ENCODE measurements at regions not wholly inside any gene's neighbourhood (a gene's known extent, or its start where the extent isn't known, plus 50 kb on each side); places are given as distances from the start of the nearest gene placed in this dataset.

DNA sequence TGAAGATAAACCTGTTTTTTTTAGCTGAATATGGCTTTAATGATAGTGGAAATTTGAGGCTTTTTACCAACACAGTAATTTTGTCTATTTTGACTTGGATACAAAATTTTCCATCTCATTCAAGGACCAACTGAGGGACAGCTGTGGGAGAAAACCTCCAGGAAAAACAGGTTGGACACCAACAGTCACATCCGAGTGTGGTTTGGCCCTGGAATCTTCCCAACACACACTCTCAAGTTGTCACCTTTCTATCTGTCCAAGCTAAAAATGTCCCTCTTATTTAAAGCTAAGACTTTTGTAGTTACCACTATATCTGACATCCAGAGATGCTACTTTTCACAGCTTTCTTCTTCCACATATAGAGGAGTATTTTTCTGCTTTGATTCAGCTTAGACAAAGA is 404.9 kb downstream of the PCDH7 start:
- Histone ChIP-seq H3K36me3 (ENCODE audit: control insufficient read depth in 1 of 2, insufficient read depth in 2 of 2, low read length in 2 of 2) (no peaks in the 10 kb centered on the region), H3K4me3 (ENCODE audit: low read depth in 1 of 2, low read length in 2 of 2) (no peak overlapping the region), H3K4me1 (ENCODE audit: control insufficient read depth in 1 of 2, insufficient read depth in 2 of 2, low read length in 2 of 2) (no peaks in the 10 kb centered on the region), H3K27ac (ENCODE audit: low read length) (no peak overlapping the region), H3K27me3 (ENCODE audit: low read depth, low read length) (no peaks in the 10 kb centered on the region), H3K9me3 (ENCODE audit: control insufficient read depth in 1 of 2, low read length in 2 of 2) (no peaks in the 10 kb centered on the region)

DNA sequence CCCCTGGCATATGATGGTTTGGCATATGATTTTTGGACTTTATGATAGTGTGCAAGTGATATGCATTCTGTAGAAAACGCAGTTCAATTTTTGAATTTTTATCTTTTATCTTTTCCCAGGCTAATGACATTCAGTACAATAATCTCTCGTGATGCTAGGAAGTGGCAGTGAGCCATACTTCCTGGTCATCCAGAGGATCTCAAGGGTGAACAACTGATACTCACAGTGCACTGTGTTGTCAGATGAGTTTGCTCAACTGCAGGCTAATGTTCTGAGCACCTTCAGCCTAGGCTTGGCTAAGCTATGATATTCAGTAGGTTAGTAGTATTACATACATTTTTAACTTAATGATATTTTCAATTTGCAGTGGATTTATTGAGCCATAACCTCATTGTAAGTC is 405.3 kb downstream of the PCDH7 start:
- H3K4me3 ChIP-seq (ENCODE audit: low read depth in 1 of 2, low read length in 2 of 2): no peak overlapping the region
- no peaks in the 10 kb centered on the region for H3K4me1 ChIP-seq (ENCODE audit: control insufficient read depth in 1 of 2, insufficient read depth in 2 of 2, low read length in 2 of 2)
- H3K27ac ChIP-seq (ENCODE audit: low read length): no peak overlapping the region
- H3K9me3 ChIP-seq (ENCODE audit: control insufficient read depth in 1 of 2, low read length in 2 of 2): no peaks in the 10 kb centered on the region
- H3K27me3 ChIP-seq (ENCODE audit: low read depth, low read length): no peaks in the 10 kb centered on the region
- no peaks in the 10 kb centered on the region for H3K36me3 ChIP-seq (ENCODE audit: control insufficient read depth in 1 of 2, insufficient read depth in 2 of 2, low read length in 2 of 2)

- Histone ChIP-seq H3K9me3 (ENCODE audit: control insufficient read depth in 1 of 2, low read length in 2 of 2) (no peaks in the 10 kb centered on the region), H3K36me3 (ENCODE audit: control insufficient read depth in 1 of 2, insufficient read depth in 2 of 2, low read length in 2 of 2) (no peaks in the 10 kb centered on the region), H3K4me1 (ENCODE audit: control insufficient read depth in 1 of 2, insufficient read depth in 2 of 2, low read length in 2 of 2) (no peaks in the 10 kb centered on the region), H3K4me3 (ENCODE audit: low read depth in 1 of 2, low read length in 2 of 2) (no peak overlapping the region), H3K27ac (ENCODE audit: low read length) (no peak overlapping the region), H3K27me3 (ENCODE audit: low read depth, low read length) (no peaks in the 10 kb centered on the region)
Measured at GRCh38 chr4:31126881-31127398, 406.8 kb downstream of the PCDH7 start.

GRCh38 chr4:31130930-31131329 is 410.8 kb downstream of the PCDH7 start:
- Histone ChIP-seq H3K4me1 (ENCODE audit: control insufficient read depth in 1 of 2, insufficient read depth in 2 of 2, low read length in 2 of 2) (no peaks in the 10 kb centered on the region), H3K9me3 (ENCODE audit: control insufficient read depth in 1 of 2, low read length in 2 of 2) (no peaks in the 10 kb centered on the region), H3K36me3 (ENCODE audit: control insufficient read depth in 1 of 2, insufficient read depth in 2 of 2, low read length in 2 of 2) (no peaks in the 10 kb centered on the region), H3K4me3 (ENCODE audit: low read depth in 1 of 2, low read length in 2 of 2) (no peak overlapping the region), H3K27me3 (ENCODE audit: low read depth, low read length) (no peaks in the 10 kb centered on the region), H3K27ac (ENCODE audit: low read length) (no peak overlapping the region)

- Histone ChIP-seq H3K4me1 (ENCODE audit: control insufficient read depth in 1 of 2, insufficient read depth in 2 of 2, low read length in 2 of 2) (no peaks in the 10 kb centered on the region), H3K4me3 (ENCODE audit: low read depth in 1 of 2, low read length in 2 of 2) (no peak overlapping the region), H3K27ac (ENCODE audit: low read length) (no peak overlapping the region), H3K36me3 (ENCODE audit: control insufficient read depth in 1 of 2, insufficient read depth in 2 of 2, low read length in 2 of 2) (no peaks in the 10 kb centered on the region), H3K9me3 (ENCODE audit: control insufficient read depth in 1 of 2, low read length in 2 of 2) (no peaks in the 10 kb centered on the region), H3K27me3 (ENCODE audit: low read depth, low read length) (no peaks in the 10 kb centered on the region)
Measured at GRCh38 chr4:31134720-31135119, 414.6 kb downstream of the PCDH7 start.

DNA sequence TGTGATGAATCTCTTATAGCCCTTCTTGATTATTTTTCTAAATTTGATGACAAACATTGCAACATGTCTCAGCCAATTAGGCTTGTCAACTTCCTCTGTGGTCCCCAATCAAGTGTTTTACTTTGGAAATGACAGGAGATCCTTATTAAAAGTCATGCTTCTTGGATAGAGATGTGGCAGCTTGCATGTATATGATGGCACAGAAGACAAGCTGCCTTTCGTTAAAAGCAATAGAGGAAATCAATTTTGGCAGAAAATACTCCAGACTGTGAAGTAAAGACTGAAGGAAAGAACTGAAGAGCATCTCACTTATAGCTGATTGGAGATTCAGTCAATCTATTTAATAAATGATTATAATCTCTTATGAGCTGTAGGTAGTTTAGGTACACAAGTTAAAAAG is 419.6 kb downstream of the PCDH7 start:
- Histone ChIP-seq H3K4me3 (ENCODE audit: low read depth in 1 of 2, low read length in 2 of 2) (no peak overlapping the region), H3K27ac (ENCODE audit: low read length) (no peak overlapping the region), H3K9me3 (ENCODE audit: control insufficient read depth in 1 of 2, low read length in 2 of 2) (no peaks in the 10 kb centered on the region), H3K4me1 (ENCODE audit: control insufficient read depth in 1 of 2, insufficient read depth in 2 of 2, low read length in 2 of 2) (no peaks in the 10 kb centered on the region), H3K27me3 (ENCODE audit: low read depth, low read length) (no peaks in the 10 kb centered on the region), H3K36me3 (ENCODE audit: control insufficient read depth in 1 of 2, insufficient read depth in 2 of 2, low read length in 2 of 2) (peaks cover 0 to 11% of the 10 kb centered on the region in 2 donors)

DNA sequence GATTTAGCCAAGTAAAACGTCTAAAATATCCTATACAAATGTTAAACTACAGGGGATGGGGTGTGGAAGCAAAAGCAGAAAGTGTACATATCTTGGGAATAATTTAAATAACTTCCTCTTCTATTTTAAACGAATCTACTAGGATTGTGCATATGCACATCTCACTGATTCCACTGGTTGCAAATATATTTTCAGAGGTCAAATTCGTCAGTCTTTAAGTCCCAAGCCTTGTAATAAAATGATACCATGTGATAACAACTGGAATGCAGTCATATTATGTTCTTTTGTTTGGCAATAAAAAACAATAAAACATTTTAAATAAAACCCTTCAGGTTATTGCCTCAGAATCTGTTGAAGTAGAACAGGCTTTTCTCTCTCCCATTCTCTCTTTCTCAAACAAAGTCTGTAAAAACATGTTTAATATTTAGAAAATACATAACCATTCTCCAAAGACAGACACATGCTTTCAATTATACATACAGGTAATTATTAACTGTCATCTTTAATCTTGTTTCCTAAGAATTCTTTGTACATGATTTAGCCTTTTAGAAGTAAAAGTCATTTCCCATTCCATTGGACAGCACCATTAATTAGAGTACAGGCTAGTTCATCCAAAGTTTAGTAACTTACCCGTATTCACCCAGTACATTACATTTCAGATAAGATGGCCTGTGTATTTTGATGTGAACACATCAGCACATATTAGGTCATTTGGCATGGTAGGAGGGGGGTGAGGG is 421.1 kb downstream of the PCDH7 start:
- no peak overlapping the region for H3K27ac ChIP-seq (ENCODE audit: low read length)
- H3K36me3 ChIP-seq (ENCODE audit: control insufficient read depth in 1 of 2, insufficient read depth in 2 of 2, low read length in 2 of 2): peaks cover 0 to 11% of the 10 kb centered on the region in 2 donors
- no peaks in the 10 kb centered on the region for H3K27me3 ChIP-seq (ENCODE audit: low read depth, low read length)
- H3K4me3 ChIP-seq (ENCODE audit: low read depth in 1 of 2, low read length in 2 of 2): no peak overlapping the region
- no peaks in the 10 kb centered on the region for H3K4me1 ChIP-seq (ENCODE audit: control insufficient read depth in 1 of 2, insufficient read depth in 2 of 2, low read length in 2 of 2)
- no peaks in the 10 kb centered on the region for H3K9me3 ChIP-seq (ENCODE audit: control insufficient read depth in 1 of 2, low read length in 2 of 2)

DNA sequence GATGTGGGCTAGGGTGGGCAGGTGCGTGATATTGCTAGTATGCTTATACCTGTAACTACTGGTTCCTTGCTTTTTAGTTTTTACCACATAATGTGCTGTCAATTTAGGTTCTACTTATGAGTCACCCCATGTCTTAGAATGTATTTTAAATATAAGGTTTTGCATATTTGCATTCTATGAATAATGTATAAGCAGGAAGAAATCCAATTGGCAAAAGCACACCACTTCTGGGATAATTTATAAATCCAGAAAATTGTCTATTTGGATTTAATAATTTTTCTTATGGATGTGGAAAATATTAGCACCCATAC is 421.6 kb downstream of the PCDH7 start:
- Histone ChIP-seq H3K9me3 (ENCODE audit: control insufficient read depth in 1 of 2, low read length in 2 of 2) (no peaks in the 10 kb centered on the region), H3K4me3 (ENCODE audit: low read depth in 1 of 2, low read length in 2 of 2) (no peak overlapping the region), H3K27me3 (ENCODE audit: low read depth, low read length) (no peaks in the 10 kb centered on the region), H3K27ac (ENCODE audit: low read length) (no peak overlapping the region), H3K36me3 (ENCODE audit: control insufficient read depth in 1 of 2, insufficient read depth in 2 of 2, low read length in 2 of 2) (peaks cover 0 to 11% of the 10 kb centered on the region in 2 donors), H3K4me1 (ENCODE audit: control insufficient read depth in 1 of 2, insufficient read depth in 2 of 2, low read length in 2 of 2) (no peaks in the 10 kb centered on the region)

DNA sequence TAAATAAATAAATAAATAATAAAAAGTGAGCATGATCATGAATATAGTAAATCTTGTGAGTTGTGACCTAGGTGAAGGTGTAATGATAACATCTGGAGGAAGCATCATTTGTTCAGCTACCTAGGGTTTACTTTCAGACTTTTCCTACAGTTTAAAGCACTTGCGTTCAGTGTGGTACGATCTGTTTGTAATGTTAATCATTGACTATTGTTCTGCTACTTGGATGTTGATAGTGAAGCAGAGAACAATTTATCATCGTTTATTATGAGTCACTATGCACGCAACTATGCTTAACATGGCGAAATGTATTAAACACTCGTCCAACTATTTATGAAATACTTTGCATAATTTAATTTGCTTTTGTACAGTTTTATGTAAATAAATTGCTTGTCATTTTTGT is 426.2 kb downstream of the PCDH7 start:
- Histone ChIP-seq H3K27me3 (ENCODE audit: low read depth, low read length) (no peaks in the 10 kb centered on the region), H3K9me3 (ENCODE audit: control insufficient read depth in 1 of 2, low read length in 2 of 2) (no peaks in the 10 kb centered on the region), H3K36me3 (ENCODE audit: control insufficient read depth in 1 of 2, insufficient read depth in 2 of 2, low read length in 2 of 2) (peaks cover 0 to 11% of the 10 kb centered on the region in 2 donors), H3K4me1 (ENCODE audit: control insufficient read depth in 1 of 2, insufficient read depth in 2 of 2, low read length in 2 of 2) (no peaks in the 10 kb centered on the region), H3K4me3 (ENCODE audit: low read depth in 1 of 2, low read length in 2 of 2) (no peak overlapping the region), H3K27ac (ENCODE audit: low read length) (no peak overlapping the region)

- Histone ChIP-seq H3K27me3 (ENCODE audit: low read depth, low read length) (no peaks in the 10 kb centered on the region), H3K9me3 (ENCODE audit: control insufficient read depth in 1 of 2, low read length in 2 of 2) (no peaks in the 10 kb centered on the region), H3K4me1 (ENCODE audit: control insufficient read depth in 1 of 2, insufficient read depth in 2 of 2, low read length in 2 of 2) (no peaks in the 10 kb centered on the region), H3K4me3 (ENCODE audit: low read depth in 1 of 2, low read length in 2 of 2) (no peak overlapping the region), H3K36me3 (ENCODE audit: control insufficient read depth in 1 of 2, insufficient read depth in 2 of 2, low read length in 2 of 2) (peaks cover 0 to 3% of the 10 kb centered on the region in 2 donors), H3K27ac (ENCODE audit: low read length) (no peak overlapping the region)
Measured at GRCh38 chr4:31148990-31149389, 428.8 kb downstream of the PCDH7 start.

DNA sequence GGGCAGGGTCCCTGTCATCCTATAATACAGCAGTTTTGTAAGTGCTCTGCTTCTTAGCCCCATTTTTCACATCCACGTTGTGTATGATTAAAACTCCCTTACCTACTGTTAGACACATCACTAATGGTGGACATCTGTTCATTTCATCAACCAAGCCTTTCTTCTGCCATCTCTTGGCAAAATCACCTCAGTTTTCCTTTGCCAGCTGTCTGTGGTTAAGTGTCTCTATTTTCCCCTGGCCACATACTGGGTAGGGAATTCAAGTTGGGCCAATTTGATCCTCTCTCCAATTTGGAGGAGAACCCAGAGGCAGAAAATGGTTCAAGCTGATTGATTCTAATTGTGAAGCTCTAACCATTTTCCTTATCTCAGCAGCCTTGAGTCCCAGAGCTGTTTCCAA is 436.1 kb downstream of the PCDH7 start:
- Histone ChIP-seq H3K4me1 (ENCODE audit: control insufficient read depth in 1 of 2, insufficient read depth in 2 of 2, low read length in 2 of 2) (no peaks in the 10 kb centered on the region), H3K27ac (ENCODE audit: low read length) (no peak overlapping the region), H3K27me3 (ENCODE audit: low read depth, low read length) (no peaks in the 10 kb centered on the region), H3K36me3 (ENCODE audit: control insufficient read depth in 1 of 2, insufficient read depth in 2 of 2, low read length in 2 of 2) (no peaks in the 10 kb centered on the region), H3K4me3 (ENCODE audit: low read depth in 1 of 2, low read length in 2 of 2) (no peak overlapping the region), H3K9me3 (ENCODE audit: control insufficient read depth in 1 of 2, low read length in 2 of 2) (no peaks in the 10 kb centered on the region)

GRCh38 chr4:31160146-31160545 is 440.0 kb downstream of the PCDH7 start:
- no peak overlapping the region for H3K4me3 ChIP-seq (ENCODE audit: low read depth in 1 of 2, low read length in 2 of 2)
- H3K27ac ChIP-seq (ENCODE audit: low read length): no peak overlapping the region
- no peaks in the 10 kb centered on the region for H3K36me3 ChIP-seq (ENCODE audit: control insufficient read depth in 1 of 2, insufficient read depth in 2 of 2, low read length in 2 of 2)
- H3K4me1 ChIP-seq (ENCODE audit: control insufficient read depth in 1 of 2, insufficient read depth in 2 of 2, low read length in 2 of 2): no peaks in the 10 kb centered on the region
- H3K27me3 ChIP-seq (ENCODE audit: low read depth, low read length): no peaks in the 10 kb centered on the region
- no peaks in the 10 kb centered on the region for H3K9me3 ChIP-seq (ENCODE audit: control insufficient read depth in 1 of 2, low read length in 2 of 2)
